GM23248 (cell line): ENCODE measurements at regions not wholly inside any gene's neighbourhood (a gene's known extent, or its start where the extent isn't known, plus 50 kb on each side); places are given as distances from the start of the nearest gene placed in this dataset.

Source experiments
- EZH2 ChIP-seq: fragments of 200-600 bp; sonication (generic); IDR thresholded peaks from 2 replicates; pipeline ENCODE4 v1.6.1; 2018; ENCODE audit warnings: antibody characterized with exemption, mild to moderate bottlenecking; ENCODE audit not compliant: insufficient read depth, poor library complexity, severe bottlenecking
- EZH2phosphoT487 ChIP-seq: fragments of 200-600 bp; sonication (generic); IDR thresholded peaks from 2 replicates; pipeline ENCODE4 v1.6.1; 2018; ENCODE audit warnings: antibody characterized with exemption, moderate library complexity, mild to moderate bottlenecking, low read depth; ENCODE audit not compliant: insufficient read depth

- no peak for TF ChIP-seq EZH2
- no peak for TF ChIP-seq EZH2phosphoT487
These were observed 384.1 kb downstream of the TNS1 start for GRCh38 chr2:217618744-217619143.
